Suppressor macrophage treated with lipopolysaccharide for 1 hour (primary cell): ENCODE measurements at regions not wholly inside any gene's neighbourhood (a gene's known extent, or its start where the extent isn't known, plus 50 kb on each side); places are given as distances from the start of the nearest gene placed in this dataset.

Source experiments
- DNase-seq, 3 donors: peaks; one replicate each; pipeline ENCODE4 v3.0.0-alpha.2; 2020 to 2022

GRCh38 chr2:43171789-43172188 is 54.6 kb downstream of the ZFP36L2 start:
- peak in 2 of 3 donors; percentile 30 to 44 for DNase-seq

GRCh38 chr2:43170405-43171105 is 55.9 kb downstream of the ZFP36L2 start:
- DNase-seq: no peak

GRCh38 chr2:43169987-43170386 is 56.4 kb downstream of the ZFP36L2 start:
- DNase-seq: no peak

DNA sequence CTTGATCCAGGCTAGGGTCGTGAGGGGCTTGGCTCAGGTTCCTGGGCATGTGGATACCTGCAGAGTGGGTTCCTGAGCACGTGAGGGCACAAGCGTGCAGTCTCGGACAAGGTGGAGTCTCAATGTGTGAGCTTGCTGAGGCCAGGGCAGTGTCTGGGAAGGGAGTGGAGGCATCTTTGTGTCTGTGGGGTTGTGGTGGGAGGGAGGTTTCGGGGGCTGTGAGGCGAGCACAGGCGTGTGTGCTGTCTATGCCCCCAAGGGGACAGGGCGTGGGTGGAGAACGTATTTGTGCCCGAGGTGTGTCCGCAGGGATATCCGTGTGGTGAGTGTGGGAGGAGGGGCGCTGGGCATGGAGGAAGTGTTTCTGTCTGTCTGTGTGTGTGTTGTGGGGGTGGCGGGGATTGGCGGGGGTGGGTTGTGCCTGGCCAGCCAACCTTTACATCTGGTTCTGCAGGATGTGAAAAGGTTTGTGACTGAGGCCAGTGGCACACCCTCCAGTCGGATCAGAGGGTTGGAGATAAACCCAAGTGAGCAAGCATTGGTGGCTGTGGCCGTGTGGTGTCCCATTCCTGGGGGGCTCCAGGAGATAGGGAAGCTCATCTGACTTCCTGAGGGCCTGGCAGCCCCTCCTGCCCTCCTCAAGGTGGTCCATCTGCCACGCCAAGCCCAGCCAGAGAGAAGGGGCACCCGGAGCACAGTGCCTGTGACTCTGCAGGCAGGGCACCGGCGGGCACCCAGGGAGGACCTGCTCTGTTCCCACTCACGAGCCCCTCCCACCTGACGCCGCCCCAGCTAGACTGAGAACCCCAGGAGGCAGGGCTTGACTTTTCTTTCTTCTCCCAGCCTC is 57.1 kb downstream of the ZFP36L2 start:
- DNase-seq: no peak

GRCh38 chr2:43168016-43168369 is 58.4 kb downstream of the ZFP36L2 start:
- no peak for DNase-seq

DNA sequence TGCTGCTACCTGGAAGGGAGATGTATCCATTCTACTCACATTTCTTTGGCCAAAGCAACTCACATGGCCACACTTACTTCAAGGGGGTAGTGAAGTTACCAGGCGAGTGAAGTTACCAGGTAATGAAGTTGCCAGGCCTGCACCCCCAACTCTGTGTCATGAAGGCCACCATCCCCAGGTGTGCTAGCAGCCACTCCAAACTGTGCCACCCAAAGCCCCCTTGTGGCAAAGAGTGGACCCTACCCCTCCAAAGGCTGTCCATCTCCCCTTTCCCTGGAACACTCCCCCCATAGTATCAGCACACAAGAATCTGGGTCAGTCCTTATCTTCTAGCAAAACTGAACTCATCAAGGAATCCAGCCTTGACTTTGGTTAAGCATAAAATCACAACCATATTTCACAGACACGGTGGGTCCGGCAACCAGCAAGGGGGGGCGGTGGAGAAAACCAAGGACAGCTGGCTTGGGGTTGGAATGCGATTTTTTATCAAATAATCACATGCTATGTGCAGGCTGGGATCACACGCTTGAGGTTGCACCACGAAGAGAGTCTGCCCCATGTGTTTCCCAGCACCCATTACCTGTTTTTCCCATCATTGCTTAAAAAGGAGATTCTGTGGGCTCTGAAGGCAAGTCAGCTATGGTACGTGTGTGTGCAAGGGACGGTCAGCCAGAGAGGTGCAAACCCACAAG is 60.9 kb downstream of the ZFP36L2 start:
- DNase-seq: no peak

- no peak for DNase-seq
Observed at GRCh38 chr2:43164686-43165085, 61.7 kb downstream of the ZFP36L2 start.

GRCh38 chr2:43163584-43164270 is 62.7 kb downstream of the ZFP36L2 start:
- DNase-seq: no peak

- no peak for DNase-seq
Observed at GRCh38 chr2:43162511-43162776, 64.0 kb downstream of the ZFP36L2 start.

- no peak for DNase-seq
Observed at GRCh38 chr2:43161650-43162510, 64.5 kb downstream of the ZFP36L2 start.

GRCh38 chr2:43160778-43161177 is 65.6 kb downstream of the ZFP36L2 start:
- no peak for DNase-seq

GRCh38 chr2:43159797-43160196 is 66.6 kb downstream of the ZFP36L2 start:
- peak in 2 of 3 donors; percentile 42 to 59 for DNase-seq

- DNase-seq: peak; percentile 75 to 88 (median 82)
Observed at GRCh38 chr2:43158259-43158880, 68.0 kb downstream of the ZFP36L2 start.

DNA sequence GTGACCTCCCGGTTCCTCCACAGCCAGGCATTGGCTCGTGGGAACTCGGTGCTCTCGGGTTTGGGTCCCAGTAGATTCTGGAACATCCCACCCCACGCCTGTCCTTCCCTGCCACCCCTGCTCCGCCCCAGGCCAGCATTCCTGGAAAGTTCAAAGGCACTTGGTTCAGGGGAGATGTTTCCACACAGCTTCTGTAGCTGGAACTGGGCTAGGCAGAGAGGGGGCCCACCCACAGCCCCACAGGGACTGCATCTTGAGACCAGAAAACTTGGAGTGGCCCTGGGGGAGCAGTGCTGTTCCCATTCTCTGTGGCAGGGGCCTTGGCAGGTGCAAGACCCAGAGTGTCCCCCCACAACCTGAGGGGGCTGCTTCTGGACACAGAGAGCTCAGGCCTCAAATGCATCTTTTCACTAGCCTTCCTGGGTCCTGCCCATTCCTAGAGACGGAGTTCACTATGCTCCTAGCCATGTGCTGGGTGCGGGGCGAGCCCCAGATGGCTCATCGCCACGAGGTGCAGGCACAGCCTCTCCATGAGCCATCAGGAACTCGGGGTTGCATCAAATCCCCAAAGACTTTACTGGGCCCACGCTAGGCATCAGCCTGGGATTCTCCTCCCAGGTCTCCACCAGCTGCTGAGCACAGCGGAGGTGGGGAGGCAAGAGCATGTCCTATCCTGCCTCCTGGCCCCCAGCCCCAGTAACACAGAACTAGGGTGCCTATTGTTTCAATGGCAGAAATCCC is 68.7 kb downstream of the ZFP36L2 start:
- peak; percentile 87 to 91 (median 90) for DNase-seq

GRCh38 chr2:43155851-43156411 is 70.5 kb downstream of the ZFP36L2 start:
- DNase-seq: no peak

DNA sequence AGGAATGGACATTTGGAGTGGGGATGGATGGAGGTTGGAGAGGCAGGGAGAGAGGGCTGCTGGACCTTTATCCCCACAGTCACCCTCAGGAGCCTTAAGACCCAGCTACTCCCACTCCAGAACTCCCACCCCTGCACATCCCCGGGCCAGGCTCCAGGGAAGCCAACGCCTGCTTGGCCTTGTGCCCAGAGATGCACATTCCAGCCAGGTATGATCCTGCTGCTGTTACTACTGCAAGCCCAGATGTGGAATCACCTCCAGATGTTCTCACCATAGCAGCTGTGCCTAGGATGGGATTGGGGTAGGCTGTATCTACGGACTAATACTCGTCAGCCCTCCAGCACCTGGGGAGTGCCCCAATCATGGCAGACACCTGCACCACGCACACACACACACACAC is 71.7 kb downstream of the ZFP36L2 start:
- DNase-seq: no peak

- no peak for DNase-seq
Observed at GRCh38 chr2:43152741-43153647, 73.4 kb downstream of the ZFP36L2 start.

- DNase-seq: no peak
Observed at GRCh38 chr2:43152186-43152585, 74.2 kb downstream of the ZFP36L2 start.

DNA sequence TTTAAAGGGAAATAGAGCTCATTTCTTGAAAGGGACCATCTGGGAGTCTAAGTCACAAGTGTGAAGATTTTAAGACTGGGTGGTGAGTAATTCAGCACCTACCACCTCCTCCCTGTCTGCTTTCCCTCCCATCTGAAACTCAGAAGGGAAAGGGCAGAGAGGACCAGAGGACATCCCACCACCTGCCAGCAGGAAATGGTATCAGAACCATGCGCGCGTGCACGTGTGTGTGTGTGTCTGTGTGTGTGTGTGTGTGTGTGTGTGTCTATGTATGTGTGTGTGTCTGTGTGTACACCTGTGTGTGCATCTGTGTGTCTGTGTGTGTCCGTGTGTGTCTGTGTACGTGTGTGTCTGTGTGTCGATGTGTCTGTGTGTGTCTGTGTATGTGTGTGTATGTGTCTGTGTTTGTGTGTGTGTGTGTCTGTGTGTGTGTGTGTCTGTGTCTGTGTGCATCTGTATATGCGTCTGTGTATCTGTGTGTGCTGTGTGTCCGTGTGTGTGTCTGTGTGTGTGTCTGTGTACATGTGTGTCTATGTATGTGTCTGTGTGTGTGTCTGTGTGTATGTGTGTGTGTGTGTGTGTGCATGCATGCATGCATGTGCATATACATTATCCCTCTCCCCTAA is 76.8 kb downstream of the ZFP36L2 start:
- DNase-seq: no peak
